GM12873 (cell line): ENCODE measurements at regions not wholly inside any gene's neighbourhood (a gene's known extent, or its start where the extent isn't known, plus 50 kb on each side); places are given as distances from the start of the nearest gene placed in this dataset.

Experiments
- CTCF ChIP-seq: IDR thresholded peaks from 2 replicates; pipeline ENCODE4 v1.5.1; 2012; ENCODE audit warnings: low read depth, mild to moderate bottlenecking, moderate library complexity, low read length, control low read depth; ENCODE audit not compliant: insufficient read depth; ENCODE audit errors: missing control alignments

GRCh38 chr7:46897381-46897780, 684.5 kb downstream of the TNS3 start:
- TF ChIP-seq CTCF = no peak

DNA sequence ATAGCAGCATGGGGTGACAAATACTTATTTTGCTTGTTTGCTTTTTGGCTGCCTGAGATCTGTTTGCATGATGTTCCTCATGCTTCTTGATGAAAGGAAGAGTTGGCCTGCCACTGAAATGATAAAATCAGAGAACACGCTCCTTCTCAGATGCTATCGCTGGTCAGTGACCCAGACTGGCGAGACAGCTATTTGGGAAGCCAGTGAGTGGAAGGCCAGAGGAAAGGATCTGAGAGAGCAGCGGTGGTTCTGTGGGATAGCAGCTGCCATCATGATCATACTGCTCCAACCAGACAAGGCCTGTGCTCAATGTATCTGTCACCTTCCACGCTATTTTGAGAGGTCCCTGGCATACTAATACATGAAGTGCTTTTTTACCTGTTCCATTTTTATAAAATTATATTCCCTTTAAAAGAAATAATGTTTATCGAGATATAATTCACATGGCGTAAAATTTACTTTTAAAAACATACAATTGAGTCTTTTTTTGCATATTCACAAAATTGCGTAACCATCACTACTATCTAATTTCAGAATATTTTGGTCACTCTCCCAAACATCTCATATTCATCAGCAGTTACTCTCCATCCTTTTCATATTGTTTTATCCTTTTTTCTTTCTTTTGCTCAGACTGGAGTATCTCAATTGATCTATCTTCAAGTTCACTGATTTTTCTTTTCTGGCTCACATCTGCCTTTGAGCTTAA, 695.1 kb downstream of the TNS3 start:
- no peak for TF ChIP-seq CTCF

GRCh38 chr7:46885167-46885566, 696.7 kb downstream of the TNS3 start:
- TF ChIP-seq CTCF = no peak

DNA sequence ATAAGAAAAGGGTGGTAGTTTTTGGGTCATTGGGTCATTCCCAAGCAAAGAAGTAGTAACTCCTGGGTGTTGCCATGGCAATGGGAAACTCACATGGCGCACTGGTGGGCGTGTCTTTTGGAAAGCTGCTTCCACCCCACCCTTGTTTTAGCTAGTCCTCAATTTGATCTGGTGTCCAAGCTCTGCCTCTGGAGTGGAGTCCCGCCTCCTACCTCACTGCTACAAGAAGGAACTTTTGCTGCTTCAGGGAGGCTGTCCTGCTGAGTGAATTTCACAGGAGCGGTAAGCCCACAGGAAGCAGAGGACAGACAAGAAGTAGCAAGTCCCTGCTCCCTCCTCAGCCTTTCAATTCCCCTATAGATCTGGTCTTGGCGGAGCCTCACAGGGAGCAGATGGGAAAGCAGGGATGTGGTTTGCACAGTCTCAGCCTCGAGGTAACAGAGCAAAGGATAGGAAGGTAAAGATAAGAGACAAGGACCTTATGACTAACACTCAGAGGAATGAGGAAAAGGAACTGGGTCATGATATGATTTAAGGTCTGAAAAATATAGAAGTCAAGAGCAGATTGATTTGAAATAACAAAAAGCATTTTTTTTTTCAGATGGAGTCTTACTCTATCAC, 700.3 kb downstream of the TNS3 start:
- TF ChIP-seq CTCF = no peak

- no peak for TF ChIP-seq CTCF
Observed at GRCh38 chr7:46880508-46881196, 701.3 kb downstream of the TNS3 start.

DNA sequence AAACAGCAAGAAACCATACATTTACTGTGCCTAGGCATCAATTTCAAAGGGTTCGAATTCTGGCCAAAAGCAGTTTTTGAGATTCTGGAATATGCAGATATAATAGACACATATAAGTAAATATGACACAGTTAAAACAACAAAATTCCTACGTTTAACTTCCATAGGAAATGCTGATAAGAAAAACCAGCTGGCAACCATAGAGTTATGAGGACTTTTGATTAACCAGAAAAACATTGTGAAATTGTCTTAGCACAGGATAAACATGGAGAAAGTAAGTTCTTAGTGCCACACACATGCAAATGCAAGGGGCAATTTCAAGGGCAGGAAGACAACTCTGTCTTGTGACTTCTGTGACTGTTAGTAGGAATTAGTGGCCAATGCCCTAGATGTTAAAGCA, 702.1 kb downstream of the TNS3 start:
- TF ChIP-seq CTCF = no peak

DNA sequence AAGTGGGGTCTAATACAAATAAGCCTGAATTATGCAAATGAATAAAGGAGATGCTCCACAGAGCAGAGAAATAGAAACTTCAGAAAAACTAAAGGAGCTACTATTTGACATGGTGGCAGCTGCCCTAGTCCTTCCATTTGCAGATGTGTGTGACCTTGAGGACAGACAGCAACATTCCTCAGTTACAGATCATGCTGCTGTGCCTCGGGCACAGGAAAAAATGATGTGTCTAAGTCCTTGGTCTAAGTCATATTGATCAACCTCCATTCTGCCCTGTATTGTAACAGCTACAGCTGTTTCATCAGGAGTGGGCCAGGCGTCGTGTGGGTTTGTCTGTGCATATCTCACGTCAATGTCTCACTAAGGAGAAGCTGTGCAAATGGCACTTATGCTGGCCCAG, 710.4 kb downstream of the TNS3 start:
- TF ChIP-seq CTCF = no peak
